GM23338 (cell line): ENCODE measurements at regions not wholly inside any gene's neighbourhood (a gene's known extent, or its start where the extent isn't known, plus 50 kb on each side); places are given as distances from the start of the nearest gene placed in this dataset.

Source experiments
- ATAC-seq: fragments of 200-7000 bp; cut with Tn5 transposase; 3 replicates; pipeline ENCODE4 v1.9.1; 2020
- DNase-seq: peaks from one replicate; pipeline ENCODE4 v3.0.0-alpha.2; 2015; ENCODE audit warnings: low spot score
- H2AFZ ChIP-seq: fragments of 200-600 bp; sonication (generic); 2 replicates; pipeline ENCODE4 v1.8.0; 2016; ENCODE audit warnings: antibody characterized with exemption, mild to moderate bottlenecking, moderate library complexity
- H3F3A ChIP-seq: fragments of 200-600 bp; sonication (generic); replicated peaks from 2 replicates; pipeline ENCODE4 v1.8.0; 2017; ENCODE audit warnings: antibody characterized with exemption, mixed run types, low read depth
- H3K27ac ChIP-seq: fragments of 200-600 bp; sonication (generic); 2 replicates; pipeline ENCODE4 v1.6.1; 2016; ENCODE audit warnings: low read depth
- H3K27me3 ChIP-seq: fragments of 200-600 bp; sonication (generic); 2 replicates; pipeline ENCODE4 v1.8.0; 2016; ENCODE audit warnings: mild to moderate bottlenecking, mixed run types, moderate library complexity; ENCODE audit not compliant: insufficient read depth
- H3K36me3 ChIP-seq: fragments of 200-600 bp; sonication (generic); 2 replicates; pipeline ENCODE4 v1.8.0; 2016; ENCODE audit warnings: mild to moderate bottlenecking; ENCODE audit not compliant: insufficient read depth
- H3K4me1 ChIP-seq: fragments of 200-600 bp; sonication (generic); 2 replicates; pipeline ENCODE4 v1.8.0; 2016; ENCODE audit warnings: mild to moderate bottlenecking, moderate library complexity; ENCODE audit not compliant: insufficient read depth
- H3K4me2 ChIP-seq: fragments of 200-600 bp; sonication (generic); 2 replicates; pipeline ENCODE4 v1.7.1; 2017; ENCODE audit warnings: mixed run types
- H3K4me3 ChIP-seq: fragments of 200-600 bp; sonication (generic); 2 replicates; pipeline ENCODE4 v1.6.1; 2016; ENCODE audit warnings: mixed run types
- H3K79me2 ChIP-seq: fragments of 200-600 bp; sonication (generic); replicated peaks from 2 replicates; pipeline ENCODE4 v1.8.0; 2017; ENCODE audit warnings: mild to moderate bottlenecking; ENCODE audit not compliant: insufficient read depth
- H3K9me2 ChIP-seq: fragments of 200-600 bp; sonication (generic); 2 replicates; pipeline ENCODE4 v1.8.0; 2017; ENCODE audit not compliant: insufficient read depth
- H4K20me1 ChIP-seq: fragments of 200-600 bp; sonication (generic); replicated peaks from 2 replicates; pipeline ENCODE4 v1.8.0; 2017; ENCODE audit warnings: mild to moderate bottlenecking; ENCODE audit not compliant: insufficient read depth
- H3K27ac Mint-ChIP-seq: 2 replicates; pipeline ENCODE4 v1.8.0; 2020; ENCODE audit warnings: inconsistent platforms, mild to moderate bottlenecking, moderate library complexity, mixed read lengths
- H3K27me3 Mint-ChIP-seq: 3 replicates; pipeline ENCODE4 v1.8.0; 2022; ENCODE audit warnings: low read depth, mild to moderate bottlenecking, moderate library complexity, mixed read lengths, inconsistent platforms; ENCODE audit not compliant: insufficient read depth, poor library complexity
- H3K36me3 Mint-ChIP-seq: 3 replicates; pipeline ENCODE4 v1.8.0; 2021; ENCODE audit warnings: low read depth, mild to moderate bottlenecking, inconsistent platforms, moderate library complexity, mixed read lengths
- H3K4me1 Mint-ChIP-seq: 3 replicates; pipeline ENCODE4 v1.8.0; 2020; ENCODE audit warnings: mild to moderate bottlenecking, inconsistent platforms, mixed read lengths
- H3K4me3 Mint-ChIP-seq: 3 replicates; pipeline ENCODE4 v1.8.0; 2021; ENCODE audit warnings: moderate library complexity, mild to moderate bottlenecking, inconsistent platforms, mixed read lengths
- H3K9me3 Mint-ChIP-seq: 3 replicates; pipeline ENCODE4 v1.8.0; 2020; ENCODE audit warnings: moderate library complexity, mild to moderate bottlenecking, inconsistent platforms, mixed read lengths
- JUNB ChIP-seq: IDR thresholded peaks from one replicate; pipeline ENCODE4 v1.6.1; 2016; ENCODE audit warnings: antibody characterized with exemption; ENCODE audit not compliant: unreplicated experiment
- STAT1 ChIP-seq: IDR thresholded peaks from one replicate; pipeline ENCODE4 v1.6.1; 2016; ENCODE audit warnings: antibody characterized with exemption; ENCODE audit not compliant: unreplicated experiment
- ZNF114 ChIP-seq: fragments of 250-450 bp; sonication (Bioruptor Pico); IDR thresholded peaks from 2 replicates; pipeline ENCODE4 v1.5.0; 2020; ENCODE audit warnings: mild to moderate bottlenecking, moderate library complexity
- ZNF462 ChIP-seq: fragments of 250-450 bp; sonication (Bioruptor Pico); IDR thresholded peaks from 2 replicates; pipeline ENCODE4 v1.5.0; 2020; ENCODE audit warnings: mild to moderate bottlenecking, moderate library complexity
- TF ChIP-seq, protein P1 (sequence below), 2 experiments: fragments of 200-600 bp in 1 of 2; sonication (generic) in 1 of 2; conservative IDR thresholded peaks; 2 replicates each; pipeline versions ENCODE4 v1.5.1 to v1.6.1; 2016 to 2017; ENCODE audit warnings: antibody characterized with exemption in 2 of 2, low read depth in 2 of 2, mild to moderate bottlenecking in 2 of 2, moderate library complexity in 1 of 2
- TF ChIP-seq, protein P2 (sequence below): IDR thresholded peaks from 2 replicates; pipeline ENCODE4 v1.6.1; 2016; ENCODE audit warnings: antibody characterized with exemption

GRCh38 chr10:84084342-84084741 is 55.0 kb upstream of the GHITM start:
- Histone ChIP-seq H3K4me1 (no peaks in the 10 kb centered on the region), H2AFZ (no peak overlapping the region), H3K36me3 (no peaks in the 10 kb centered on the region), H3K9me2 (0 out of 2 replicates have a peak, but pooled peaks cover 3% of the 10 kb centered on the region), H3K4me2 (no peak overlapping the region), H3F3A (no peaks in the 10 kb centered on the region), H3K79me2 (no peaks in the 10 kb centered on the region), H4K20me1 (no peaks in the 10 kb centered on the region), H3K4me3 (no peak overlapping the region), H3K27ac (no peak overlapping the region), H3K27me3 (no peaks in the 10 kb centered on the region)
- Mint-ChIP-seq H3K9me3 (no peaks in the 10 kb centered on the region), H3K27me3 (peaks cover 1% of the 10 kb centered on the region), H3K4me3 (no peak overlapping the region), H3K4me1 (peaks cover 7% of the 10 kb centered on the region; the same call in 2 of the 3 replicates), H3K27ac (no peak overlapping the region), H3K36me3 (no peaks in the 10 kb centered on the region)
- TF ChIP-seq ZNF114 (CRISPR knock-in tag) (no peak), STAT1 (no peak), JUNB (no peak), ZNF462 (CRISPR knock-in tag) (no peak)
- TF ChIP-seq, protein P1, sequence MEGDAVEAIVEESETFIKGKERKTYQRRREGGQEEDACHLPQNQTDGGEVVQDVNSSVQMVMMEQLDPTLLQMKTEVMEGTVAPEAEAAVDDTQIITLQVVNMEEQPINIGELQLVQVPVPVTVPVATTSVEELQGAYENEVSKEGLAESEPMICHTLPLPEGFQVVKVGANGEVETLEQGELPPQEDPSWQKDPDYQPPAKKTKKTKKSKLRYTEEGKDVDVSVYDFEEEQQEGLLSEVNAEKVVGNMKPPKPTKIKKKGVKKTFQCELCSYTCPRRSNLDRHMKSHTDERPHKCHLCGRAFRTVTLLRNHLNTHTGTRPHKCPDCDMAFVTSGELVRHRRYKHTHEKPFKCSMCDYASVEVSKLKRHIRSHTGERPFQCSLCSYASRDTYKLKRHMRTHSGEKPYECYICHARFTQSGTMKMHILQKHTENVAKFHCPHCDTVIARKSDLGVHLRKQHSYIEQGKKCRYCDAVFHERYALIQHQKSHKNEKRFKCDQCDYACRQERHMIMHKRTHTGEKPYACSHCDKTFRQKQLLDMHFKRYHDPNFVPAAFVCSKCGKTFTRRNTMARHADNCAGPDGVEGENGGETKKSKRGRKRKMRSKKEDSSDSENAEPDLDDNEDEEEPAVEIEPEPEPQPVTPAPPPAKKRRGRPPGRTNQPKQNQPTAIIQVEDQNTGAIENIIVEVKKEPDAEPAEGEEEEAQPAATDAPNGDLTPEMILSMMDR (conservative IDR thresholded peaks at IDR 0.05; ENCODE audit: low read depth in 2 of 2), result no peak
- TF ChIP-seq, protein P2, sequence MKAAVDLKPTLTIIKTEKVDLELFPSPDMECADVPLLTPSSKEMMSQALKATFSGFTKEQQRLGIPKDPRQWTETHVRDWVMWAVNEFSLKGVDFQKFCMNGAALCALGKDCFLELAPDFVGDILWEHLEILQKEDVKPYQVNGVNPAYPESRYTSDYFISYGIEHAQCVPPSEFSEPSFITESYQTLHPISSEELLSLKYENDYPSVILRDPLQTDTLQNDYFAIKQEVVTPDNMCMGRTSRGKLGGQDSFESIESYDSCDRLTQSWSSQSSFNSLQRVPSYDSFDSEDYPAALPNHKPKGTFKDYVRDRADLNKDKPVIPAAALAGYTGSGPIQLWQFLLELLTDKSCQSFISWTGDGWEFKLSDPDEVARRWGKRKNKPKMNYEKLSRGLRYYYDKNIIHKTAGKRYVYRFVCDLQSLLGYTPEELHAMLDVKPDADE, result no peak
- no peak for ATAC-seq
- DNase-seq, result no peak
